ENCODE measurements at regions not wholly inside any gene's neighbourhood (a gene's known extent, or its start where the extent isn't known, plus 50 kb on each side); places are given as distances from the start of the nearest gene placed in this dataset.
"Not testable (repeated sequence)": the region's sequence is repeated elsewhere in the genome, so short reads cannot be mapped to it uniquely, and the experiment has no call there.

DNA sequence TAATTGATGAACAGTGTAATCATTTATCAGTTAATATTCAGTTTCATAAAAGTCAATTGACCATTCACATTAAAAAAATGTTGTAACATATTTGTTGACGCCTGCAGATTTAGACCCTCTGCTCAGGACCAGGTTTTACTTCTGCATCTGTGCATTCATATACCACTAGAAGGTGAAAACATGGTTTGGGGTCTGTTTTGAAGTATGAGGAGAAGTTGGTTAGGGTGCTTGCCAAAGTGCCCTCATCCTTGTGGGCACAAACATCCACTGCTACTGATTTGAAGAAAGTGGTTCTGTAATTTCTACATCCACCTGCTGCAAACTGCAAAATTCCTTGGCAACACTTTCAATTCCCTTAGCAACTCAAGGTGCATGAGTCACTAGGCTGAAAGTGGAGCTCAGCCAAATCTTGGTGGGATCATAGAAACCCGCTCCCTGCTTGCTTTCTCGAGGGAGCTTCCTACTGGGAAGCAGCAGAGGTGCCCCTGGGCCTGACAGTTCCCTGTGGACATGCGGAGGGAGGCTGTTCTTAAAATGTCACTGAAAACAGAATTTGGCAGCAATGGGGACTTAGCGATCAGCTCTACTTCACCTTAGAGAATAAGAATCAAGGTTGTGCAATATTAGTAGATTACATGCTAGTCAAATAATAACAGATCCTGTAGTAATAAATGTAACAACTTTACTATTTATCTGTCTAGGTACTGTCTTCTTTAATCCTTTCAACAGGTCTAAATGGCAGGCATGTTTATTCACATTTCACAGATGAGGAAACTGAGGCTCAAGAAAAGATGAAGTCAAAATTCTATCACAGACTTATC is 301.0 kb upstream of the TBL1XR1 start:
- H3K4me3 ChIP-seq (replicated peaks in 1 of 3), result no peak overlapping the region
- H3K36me3 ChIP-seq, result no peaks in the 10 kb centered on the region
- H3K4me1 ChIP-seq, result peaks cover 0 to 8% of the 10 kb centered on the region in 2 donors
- no peak for TF ChIP-seq POLR2A (IDR thresholded peaks at IDR 0.05)
- TF ChIP-seq, protein P1, sequence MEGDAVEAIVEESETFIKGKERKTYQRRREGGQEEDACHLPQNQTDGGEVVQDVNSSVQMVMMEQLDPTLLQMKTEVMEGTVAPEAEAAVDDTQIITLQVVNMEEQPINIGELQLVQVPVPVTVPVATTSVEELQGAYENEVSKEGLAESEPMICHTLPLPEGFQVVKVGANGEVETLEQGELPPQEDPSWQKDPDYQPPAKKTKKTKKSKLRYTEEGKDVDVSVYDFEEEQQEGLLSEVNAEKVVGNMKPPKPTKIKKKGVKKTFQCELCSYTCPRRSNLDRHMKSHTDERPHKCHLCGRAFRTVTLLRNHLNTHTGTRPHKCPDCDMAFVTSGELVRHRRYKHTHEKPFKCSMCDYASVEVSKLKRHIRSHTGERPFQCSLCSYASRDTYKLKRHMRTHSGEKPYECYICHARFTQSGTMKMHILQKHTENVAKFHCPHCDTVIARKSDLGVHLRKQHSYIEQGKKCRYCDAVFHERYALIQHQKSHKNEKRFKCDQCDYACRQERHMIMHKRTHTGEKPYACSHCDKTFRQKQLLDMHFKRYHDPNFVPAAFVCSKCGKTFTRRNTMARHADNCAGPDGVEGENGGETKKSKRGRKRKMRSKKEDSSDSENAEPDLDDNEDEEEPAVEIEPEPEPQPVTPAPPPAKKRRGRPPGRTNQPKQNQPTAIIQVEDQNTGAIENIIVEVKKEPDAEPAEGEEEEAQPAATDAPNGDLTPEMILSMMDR (IDR thresholded peaks at IDR 0.05), result peak in 1 of 6 experiments; percentile 18
- H3K27me3 ChIP-seq, result no peaks in the 10 kb centered on the region
- intact Hi-C loops (cut with DNase I), result no loop called here
- H3K9me3 ChIP-seq, result no peaks in the 10 kb centered on the region
- DNase-seq, result peak; percentile 78 to 87
- peak overlapping the region; percentile 6 to 42 (median 41) for H3K27ac ChIP-seq
- 37 to 47% methylated on average over 5 of the region's 5 CpGs for WGBS, 2 donors

DNA sequence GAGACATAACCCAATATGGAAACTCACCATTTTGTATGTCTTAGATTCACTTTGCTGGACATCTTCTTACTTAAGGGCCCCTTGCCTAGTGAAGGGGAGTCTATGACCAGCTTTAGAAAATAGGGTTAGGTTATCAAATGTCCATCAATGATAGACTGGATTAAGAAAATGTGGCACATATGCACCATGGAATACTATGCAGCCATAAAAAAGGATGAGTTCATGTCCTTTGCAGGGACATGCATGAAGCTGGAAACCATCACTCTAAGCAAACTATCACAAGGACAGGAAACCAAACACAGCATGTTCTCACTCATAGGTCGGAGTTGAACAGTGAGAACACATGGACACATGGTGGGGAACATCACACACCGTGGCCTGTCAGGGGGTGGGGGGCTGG is 301.8 kb upstream of the TBL1XR1 start:
- DNase-seq; H3K9me3 ChIP-seq; intact Hi-C loops (cut with DNase I); H3K27me3 ChIP-seq; H3K4me3 ChIP-seq (replicated peaks in 1 of 3); H3K4me1 ChIP-seq; H3K36me3 ChIP-seq; H3K27ac ChIP-seq: not testable (repeated sequence)
- WGBS, 2 donors, result 88 to 100% methylated on average over 2 of the region's 2 CpGs

DNA sequence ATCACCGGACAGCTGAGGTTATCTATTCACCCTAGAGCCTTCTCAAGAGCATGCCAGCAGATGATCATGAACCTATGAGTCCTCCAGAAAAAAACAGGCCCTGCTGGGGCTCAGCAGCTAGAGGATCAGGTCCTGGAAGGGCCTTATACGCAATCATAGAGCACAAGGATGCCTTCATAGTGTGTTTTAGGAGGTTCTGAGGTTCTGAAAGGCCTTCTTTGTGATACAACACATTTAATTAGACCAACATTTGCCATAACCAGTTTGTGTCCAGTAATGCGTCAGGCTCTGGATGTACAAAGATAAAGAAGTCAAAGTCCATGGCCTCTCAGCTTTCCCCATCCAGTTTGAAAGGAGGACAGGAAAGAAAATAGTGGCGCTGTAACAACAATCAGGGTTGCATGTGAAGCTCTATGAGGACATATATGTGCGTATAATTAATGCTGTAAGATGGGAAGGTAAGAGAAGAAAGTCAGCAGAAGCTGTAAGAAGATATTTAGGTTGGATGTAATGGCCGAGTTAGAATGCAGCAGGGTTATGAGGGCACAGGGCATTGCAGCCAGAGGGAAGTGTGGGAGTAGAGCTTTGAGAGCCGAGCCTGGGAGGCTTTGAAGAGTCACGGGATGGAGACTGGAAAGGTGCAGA is 302.6 kb upstream of the TBL1XR1 start:
- H3K27me3 ChIP-seq, result no peaks in the 10 kb centered on the region
- no peak for DNase-seq
- 96% methylated on average over 8 of the region's 8 CpGs for WGBS, 2 donors
- no peaks in the 10 kb centered on the region for H3K36me3 ChIP-seq
- H3K4me3 ChIP-seq (replicated peaks in 1 of 3), result no peak overlapping the region
- H3K4me1 ChIP-seq, result peaks cover 0 to 8% of the 10 kb centered on the region in 2 donors
- no peaks in the 10 kb centered on the region for H3K9me3 ChIP-seq
- TF ChIP-seq, protein P1 (IDR thresholded peaks at IDR 0.05), result no peak
- no peak for TF ChIP-seq POLR2A (IDR thresholded peaks at IDR 0.05)
- intact Hi-C loops (cut with DNase I), result no loop called here
- no peak overlapping the region for H3K27ac ChIP-seq

DNA sequence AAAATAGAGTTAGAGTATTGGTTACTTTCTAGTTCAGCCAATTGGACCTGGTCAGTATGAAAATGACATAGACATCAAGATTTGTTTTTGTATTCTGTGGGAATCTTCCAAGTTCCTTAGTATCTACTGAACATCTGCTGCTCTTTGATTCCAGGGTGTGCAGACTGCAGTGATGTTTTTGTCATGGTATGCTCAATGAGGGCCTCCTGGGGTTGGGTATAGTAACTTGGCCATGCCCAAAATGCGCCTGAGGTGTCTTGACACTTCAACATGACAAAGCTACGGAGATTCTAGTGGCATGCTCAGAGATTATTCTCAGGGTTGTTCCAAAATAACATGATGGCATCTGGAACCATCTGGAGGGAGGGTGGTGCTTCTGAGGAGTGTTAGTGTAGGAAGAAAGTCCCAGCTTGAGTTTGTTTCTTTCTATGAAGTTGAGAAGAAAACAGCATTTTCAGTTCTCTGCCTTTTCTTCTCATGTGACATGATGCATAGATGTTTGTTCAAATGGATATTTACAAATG is 313.5 kb upstream of the TBL1XR1 start:
- Histone ChIP-seq H3K4me3 (replicated peaks in 1 of 3) (no peak overlapping the region), H3K36me3 (no peaks in the 10 kb centered on the region), H3K27ac (no peak overlapping the region), H3K4me1 (peaks cover 14 to 17% of the 10 kb centered on the region in 2 donors), H3K27me3 (no peaks in the 10 kb centered on the region), H3K9me3 (no peaks in the 10 kb centered on the region)
- 89 to 94% methylated on average over 2 of the region's 2 CpGs for WGBS, 2 donors
- TF ChIP-seq, protein P1 (IDR thresholded peaks at IDR 0.05), result no peak
- no peak for TF ChIP-seq POLR2A (IDR thresholded peaks at IDR 0.05)
- intact Hi-C loops (cut with DNase I), result loop anchor here (10.0 kb wide), 1 partner anchor 146 kb away; no protein-coding TSS in a partner anchor
- DNase-seq, result no peak

DNA sequence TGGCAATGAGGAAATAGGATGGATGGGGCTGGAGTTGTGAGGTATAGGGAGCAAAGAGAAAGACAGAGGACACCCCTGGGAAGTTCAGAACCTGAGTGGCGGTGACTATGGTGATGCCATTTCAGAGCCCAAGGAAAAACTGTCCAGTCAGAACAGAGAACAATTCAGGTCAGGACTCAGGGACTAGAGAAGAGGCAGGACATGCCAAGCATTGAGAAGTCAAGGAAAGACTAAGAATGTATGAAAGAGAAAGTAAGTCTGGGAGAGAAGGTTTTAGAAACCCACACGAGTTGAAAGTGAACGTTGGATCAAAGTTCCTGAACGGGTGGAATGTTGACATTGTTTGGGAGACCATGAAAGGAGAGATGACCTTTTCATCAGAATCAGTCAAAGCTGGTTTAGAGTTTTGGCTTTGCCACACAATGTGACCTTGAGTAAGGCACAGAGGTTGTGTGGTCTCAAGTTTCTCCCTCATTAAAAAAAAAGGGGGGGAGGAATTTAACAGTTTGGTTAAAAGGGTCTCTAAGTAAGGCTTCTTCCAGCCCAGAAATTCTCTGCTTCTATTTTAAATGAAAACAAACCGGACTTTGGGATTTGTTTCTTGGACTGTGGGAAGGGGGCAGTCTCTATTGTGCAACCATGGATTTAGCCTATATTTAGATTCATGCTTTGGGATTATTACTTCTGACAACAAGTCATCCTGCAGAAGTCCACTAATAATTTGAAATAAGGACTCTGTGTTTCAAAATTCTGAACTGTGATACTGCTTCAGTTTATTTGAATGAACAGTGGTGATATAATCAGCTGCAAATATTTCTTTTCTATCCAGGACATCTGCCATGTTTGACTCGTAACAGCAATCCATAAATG is 315.9 kb upstream of the TBL1XR1 start:
- intact Hi-C loops (cut with DNase I), result loop anchor here (10.0 kb wide), 1 partner anchor 148 kb away; no protein-coding TSS in a partner anchor
- no peak overlapping the region for H3K4me3 ChIP-seq (replicated peaks in 1 of 3)
- WGBS, 2 donors, result 77% methylated on average over 6 of the region's 6 CpGs
- H3K9me3 ChIP-seq, result no peaks in the 10 kb centered on the region
- DNase-seq, result no peak
- no peak for TF ChIP-seq POLR2A (IDR thresholded peaks at IDR 0.05)
- TF ChIP-seq, protein P1 (IDR thresholded peaks at IDR 0.05), result no peak
- H3K27me3 ChIP-seq, result no peaks in the 10 kb centered on the region
- H3K4me1 ChIP-seq, result peaks cover 29 to 39% of the 10 kb centered on the region in 2 donors
- no peak overlapping the region for H3K27ac ChIP-seq
- no peaks in the 10 kb centered on the region for H3K36me3 ChIP-seq

Measured in thyroid gland (tissue), 4 donors.